Heart left ventricle (tissue), 13 donors: ENCODE measurements at regions not wholly inside any gene's neighbourhood (a gene's known extent, or its start where the extent isn't known, plus 50 kb on each side); places are given as distances from the start of the nearest gene placed in this dataset.

ENCODE experiments used
- POLR2A ChIP-seq, 2 donors: fragments of 450-650 bp; IDR thresholded peaks; one replicate each; pipeline ENCODE4 v1.6.1; 2017; ENCODE audit warnings: antibody characterized with exemption in 2 of 2, mild to moderate bottlenecking in 2 of 2, moderate library complexity in 2 of 2
- TF ChIP-seq, protein P1 (sequence below), 12 donors: fragments of 200-600 bp; sonication (generic) in 4 of 12; IDR thresholded peaks; one replicate each; pipeline versions ENCODE4 v1.5.0 to v1.8.0; 2018 to 2022; ENCODE audit warnings: antibody characterized with exemption in 12 of 12, mild to moderate bottlenecking in 5 of 12
- donor health status: ischemic (EF 13 %, LVEDD 7.1; RV severe dilation, severe dysfunction).
- donor health status: DM: no; HTN: yes; CAD: no.
- donor health status: DM: no; HTN: no; CAD: no.
- donor health status: ischemic (EF 25% LVEDD 6.9; RV normal size, moderate dysfunction).
- donor health status: ischemic (EF 25% LVEDD 5.7; RV mildly dilated, moderate dysfunction).
- donor health status: ischemic (EF 35%, LVEDD 5.7; RV mildly dilated, moderate dysfunction).
- donor health status: nonischemic (EF 11% LVEDD 7.7; RV severe dilation, severe dysfunction).
- donor health status: DM: yes; HTN: yes; CAD: no.
- donor health status: PGD.
- donor health status: ischemic (EF 29% LVEDD 5.4; RV normal size, mild dysfunction).
- donor health status: nonischemic (EF 23%, LVEDD 6.1; RV moderate dilation, normal function).

GRCh38 chr11:109590782-109591181 lies 168.8 kb downstream of the C11orf87 start:
- TF ChIP-seq, protein P1, sequence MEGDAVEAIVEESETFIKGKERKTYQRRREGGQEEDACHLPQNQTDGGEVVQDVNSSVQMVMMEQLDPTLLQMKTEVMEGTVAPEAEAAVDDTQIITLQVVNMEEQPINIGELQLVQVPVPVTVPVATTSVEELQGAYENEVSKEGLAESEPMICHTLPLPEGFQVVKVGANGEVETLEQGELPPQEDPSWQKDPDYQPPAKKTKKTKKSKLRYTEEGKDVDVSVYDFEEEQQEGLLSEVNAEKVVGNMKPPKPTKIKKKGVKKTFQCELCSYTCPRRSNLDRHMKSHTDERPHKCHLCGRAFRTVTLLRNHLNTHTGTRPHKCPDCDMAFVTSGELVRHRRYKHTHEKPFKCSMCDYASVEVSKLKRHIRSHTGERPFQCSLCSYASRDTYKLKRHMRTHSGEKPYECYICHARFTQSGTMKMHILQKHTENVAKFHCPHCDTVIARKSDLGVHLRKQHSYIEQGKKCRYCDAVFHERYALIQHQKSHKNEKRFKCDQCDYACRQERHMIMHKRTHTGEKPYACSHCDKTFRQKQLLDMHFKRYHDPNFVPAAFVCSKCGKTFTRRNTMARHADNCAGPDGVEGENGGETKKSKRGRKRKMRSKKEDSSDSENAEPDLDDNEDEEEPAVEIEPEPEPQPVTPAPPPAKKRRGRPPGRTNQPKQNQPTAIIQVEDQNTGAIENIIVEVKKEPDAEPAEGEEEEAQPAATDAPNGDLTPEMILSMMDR (IDR thresholded peaks at IDR 0.05): no peak
- no peak for TF ChIP-seq POLR2A (IDR thresholded peaks at IDR 0.05)
